ENCODE measurements at regions not wholly inside any gene's neighbourhood (a gene's known extent, or its start where the extent isn't known, plus 50 kb on each side); places are given as distances from the start of the nearest gene placed in this dataset.
"Not testable (repeated sequence)": the region's sequence is repeated elsewhere in the genome, so short reads cannot be mapped to it uniquely, and the experiment has no call there.

DNA sequence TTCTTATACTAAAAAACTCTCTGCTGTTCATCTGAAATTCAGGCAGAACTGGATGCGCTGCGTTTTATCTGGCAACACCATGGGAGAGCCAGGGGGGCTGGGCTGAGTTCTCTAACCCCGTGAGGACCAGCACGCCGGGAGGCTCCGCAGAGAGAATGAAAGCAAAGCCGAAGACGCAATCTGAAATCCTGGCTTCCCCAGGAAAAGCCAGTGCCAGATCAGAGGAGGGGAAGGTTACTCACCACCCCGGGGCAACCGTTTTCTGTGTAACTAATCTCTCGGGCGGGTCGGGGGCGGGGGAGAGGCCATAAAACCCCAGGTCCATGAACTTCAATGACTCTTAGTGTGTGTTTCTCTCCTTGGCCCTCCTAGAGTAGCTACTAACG is 99.4 kb downstream of the SHANK2 start:
- no peak for DNase-seq (ENCODE audit: low read depth in 2 of 2)

DNA sequence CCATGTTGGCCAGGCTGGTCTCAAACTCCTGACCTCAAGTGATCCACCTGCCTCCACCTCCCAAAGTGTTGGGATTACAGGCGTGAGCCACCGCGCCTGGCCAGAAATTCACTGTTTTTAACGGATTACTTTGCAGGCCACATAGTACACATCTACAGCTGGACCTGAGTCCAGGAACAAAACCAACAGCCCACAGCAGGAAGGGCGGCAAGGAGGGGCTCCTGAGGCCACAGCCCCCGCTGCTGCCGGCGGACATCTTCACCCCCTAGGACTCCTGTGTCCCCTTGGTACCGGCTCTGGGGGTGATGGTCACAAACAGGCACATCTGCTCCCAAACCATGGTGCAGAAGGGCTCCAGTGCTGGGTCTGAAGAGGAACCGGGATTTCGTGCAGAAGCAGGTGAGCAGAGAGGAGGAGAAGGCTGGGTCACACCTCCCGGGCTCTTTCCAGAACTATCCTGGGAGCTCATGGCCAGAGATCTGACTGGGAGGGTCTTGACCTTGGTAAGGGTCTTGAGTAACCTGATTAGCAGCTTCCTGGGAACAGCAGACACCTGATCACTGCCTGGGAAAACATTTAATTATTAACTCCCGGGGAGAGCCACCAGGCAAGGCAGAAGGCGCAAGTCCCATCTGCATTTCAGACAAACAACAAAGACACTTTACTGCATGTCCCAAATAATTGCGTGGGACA is 99.9 kb downstream of the SHANK2 start:
- not testable (repeated sequence) for DNase-seq (ENCODE audit: low read depth in 2 of 2)

DNA sequence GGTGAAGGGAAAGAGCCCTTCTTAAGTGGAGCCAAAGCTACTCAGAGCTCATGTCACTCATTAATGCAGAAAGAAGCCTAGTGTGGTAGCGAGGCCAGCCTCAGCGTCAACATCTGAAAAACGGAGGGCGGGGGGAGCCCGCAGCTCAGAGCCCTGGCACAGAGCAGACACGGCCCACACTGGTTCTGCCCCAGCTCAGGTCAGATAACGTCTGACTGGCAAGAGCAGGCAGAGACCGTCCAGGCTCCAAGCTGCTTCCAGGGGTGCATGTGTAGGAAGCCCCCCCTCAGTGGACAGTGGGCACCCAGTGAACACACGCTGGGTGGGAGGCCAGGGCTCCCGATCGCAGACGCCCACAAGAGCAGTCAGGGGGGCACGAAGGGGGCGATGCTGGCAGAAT is 100.8 kb downstream of the SHANK2 start:
- no peak for DNase-seq (ENCODE audit: low read depth in 2 of 2)

DNA sequence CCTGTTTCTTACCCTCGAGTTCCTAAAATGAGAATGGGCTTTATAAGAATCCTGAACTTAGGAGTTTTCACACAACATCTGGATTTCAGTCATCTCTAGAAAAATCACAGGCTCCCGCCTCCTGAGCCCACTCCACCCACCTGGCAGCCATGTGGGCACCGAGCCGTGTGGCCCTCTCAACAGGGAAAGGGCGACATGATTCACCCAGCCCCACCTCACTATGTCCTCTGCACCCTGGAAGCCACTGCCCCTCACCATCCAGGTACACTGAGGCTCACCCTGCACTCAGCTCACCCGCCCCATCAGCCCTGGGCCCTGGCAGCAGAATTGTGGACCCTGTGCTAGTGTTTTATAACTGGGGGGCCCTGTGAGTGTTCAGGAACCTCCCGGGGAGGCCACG is 101.5 kb downstream of the SHANK2 start:
- no peak for DNase-seq (ENCODE audit: low read depth in 2 of 2)

DNA sequence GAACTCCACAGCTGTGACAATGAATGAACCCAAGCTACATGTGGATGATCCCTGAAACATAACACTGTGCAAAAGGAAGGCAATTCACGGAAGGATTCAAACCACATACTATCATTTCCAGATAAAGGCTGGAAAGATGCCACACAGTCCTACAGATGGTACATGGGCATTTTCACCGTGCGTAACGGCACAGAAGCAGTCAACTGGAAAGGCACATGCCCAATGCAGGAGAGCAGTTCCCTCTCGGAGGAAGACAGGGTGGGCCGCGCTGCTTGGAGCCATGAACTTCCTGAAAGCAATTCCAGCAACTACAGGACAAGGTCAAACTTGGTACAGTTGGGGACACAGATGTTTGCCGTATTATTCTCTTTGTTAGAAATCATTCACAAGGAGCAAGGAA is 103.7 kb downstream of the SHANK2 start:
- DNase-seq (ENCODE audit: low read depth in 2 of 2), result no peak

DNA sequence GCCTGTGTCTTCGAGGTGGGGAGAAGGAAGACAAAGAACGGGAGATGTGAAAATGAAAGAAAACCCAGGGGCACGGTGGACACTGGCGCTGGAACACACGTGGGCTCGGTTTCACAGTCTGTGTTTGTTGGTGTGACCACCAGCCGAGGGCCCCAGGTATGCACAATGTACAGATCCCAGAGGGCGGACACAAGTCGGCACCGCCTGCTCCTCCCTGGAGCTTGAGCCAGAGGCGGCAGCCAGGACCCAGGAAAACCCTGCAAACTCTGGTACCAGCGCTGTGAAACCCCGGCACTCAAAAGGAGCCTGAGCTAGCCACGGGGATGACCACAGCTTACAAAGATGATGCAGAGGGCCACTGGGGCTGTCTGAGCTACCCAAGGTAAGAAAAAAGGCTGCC is 105.0 kb downstream of the SHANK2 start:
- no peak for DNase-seq (ENCODE audit: low read depth in 2 of 2)

DNA sequence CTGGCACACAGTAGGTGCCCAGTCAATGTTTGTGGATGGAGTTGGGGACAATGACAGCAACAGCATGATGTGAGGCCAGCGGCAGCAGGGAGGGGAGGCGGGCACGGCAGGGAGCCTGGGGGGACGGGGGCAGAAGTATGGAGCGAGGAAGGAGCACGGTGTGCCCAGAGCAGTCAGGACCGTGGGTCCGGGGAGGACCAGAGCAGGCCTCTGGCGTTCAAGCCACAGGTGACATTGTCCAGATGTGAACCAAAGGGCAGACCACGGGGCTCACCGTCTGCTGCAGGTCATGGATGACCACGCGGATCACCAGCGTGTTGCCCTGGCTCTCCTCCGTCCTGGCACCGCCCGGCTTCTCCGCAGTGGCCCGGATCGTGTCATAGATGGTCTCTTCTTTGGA is 105.5 kb downstream of the SHANK2 start:
- DNase-seq (ENCODE audit: low read depth in 2 of 2), result no peak

DNA sequence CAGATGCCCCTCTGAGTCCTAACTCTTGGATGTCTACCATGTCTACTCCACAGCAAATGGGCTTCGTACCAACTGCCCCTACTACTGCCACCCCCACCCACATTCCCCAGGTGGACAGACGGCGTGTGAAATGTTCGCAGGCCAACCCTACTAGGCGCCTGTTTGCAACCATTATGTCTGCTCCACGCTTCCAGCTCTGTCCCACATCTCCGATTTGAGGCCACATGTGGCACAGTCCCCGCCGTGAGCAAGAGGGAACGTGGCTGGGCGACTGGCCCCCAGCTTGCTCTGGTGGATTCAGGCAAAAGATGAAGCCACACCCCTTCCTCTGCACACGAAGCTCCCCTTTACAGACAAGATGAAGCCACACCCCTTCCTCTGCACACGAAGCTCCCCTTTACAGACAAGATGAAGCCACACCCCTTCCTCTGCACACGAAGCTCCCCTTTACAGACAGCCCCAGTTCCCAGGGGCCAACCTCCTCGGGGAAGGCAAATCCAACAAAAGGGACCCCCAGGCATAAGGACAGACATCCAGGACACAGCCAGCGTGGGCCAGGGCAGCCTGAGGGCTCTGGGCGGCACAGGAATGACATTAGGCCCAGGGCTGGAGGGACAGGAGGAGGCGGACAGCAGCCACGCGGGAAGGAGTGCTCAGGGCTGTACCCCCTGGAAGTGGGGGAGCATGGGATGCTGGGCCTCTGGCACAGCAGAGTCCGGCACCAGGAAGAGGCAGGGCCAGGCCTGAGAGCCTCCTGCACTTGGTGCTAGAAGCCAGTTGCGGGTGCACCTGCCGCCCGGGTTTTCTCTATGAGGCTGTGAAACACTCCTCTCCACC is 106.2 kb downstream of the SHANK2 start:
- DNase-seq (ENCODE audit: low read depth in 2 of 2), result no peak

DNA sequence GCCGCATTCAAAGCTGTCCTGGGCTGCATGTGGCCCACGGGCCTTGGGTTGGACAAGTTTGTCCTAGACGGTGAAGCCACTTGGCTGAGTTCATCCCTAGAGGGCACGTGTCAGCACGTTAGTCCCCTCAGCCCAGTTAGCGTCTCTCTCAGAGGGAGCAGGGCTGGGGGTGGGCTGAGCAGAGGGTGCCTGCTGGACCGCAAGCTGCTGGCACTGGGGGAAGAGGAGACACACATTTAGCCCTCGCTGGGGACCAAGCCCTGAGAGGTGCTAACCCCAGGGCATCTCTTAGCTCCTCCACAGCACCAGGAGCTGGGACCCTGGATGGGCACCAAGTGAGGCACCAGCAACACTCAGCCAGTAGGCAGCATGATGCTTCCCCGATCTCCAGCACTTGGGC is 107.0 kb downstream of the SHANK2 start:
- no peak for DNase-seq (ENCODE audit: low read depth in 2 of 2)

DNA sequence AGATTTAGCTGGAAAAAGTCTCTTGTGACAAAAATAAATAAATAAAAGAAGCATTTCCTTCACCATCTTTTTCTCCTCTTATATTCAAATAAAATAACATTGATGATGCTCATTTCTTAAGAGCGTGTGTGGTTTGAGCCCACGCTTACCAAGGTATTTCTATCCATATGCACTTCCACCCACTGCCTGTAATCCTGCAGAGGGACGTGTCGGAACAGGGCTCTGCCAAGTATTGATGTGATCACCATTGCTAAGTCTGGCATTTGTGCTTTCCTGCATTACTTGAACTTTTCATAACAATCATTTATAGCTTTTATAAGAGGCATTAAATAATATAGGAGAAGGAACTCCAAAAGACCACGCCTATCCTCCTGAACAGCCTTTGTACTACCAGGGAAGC is 107.6 kb downstream of the SHANK2 start:
- DNase-seq (ENCODE audit: low read depth in 2 of 2), result no peak

DNA sequence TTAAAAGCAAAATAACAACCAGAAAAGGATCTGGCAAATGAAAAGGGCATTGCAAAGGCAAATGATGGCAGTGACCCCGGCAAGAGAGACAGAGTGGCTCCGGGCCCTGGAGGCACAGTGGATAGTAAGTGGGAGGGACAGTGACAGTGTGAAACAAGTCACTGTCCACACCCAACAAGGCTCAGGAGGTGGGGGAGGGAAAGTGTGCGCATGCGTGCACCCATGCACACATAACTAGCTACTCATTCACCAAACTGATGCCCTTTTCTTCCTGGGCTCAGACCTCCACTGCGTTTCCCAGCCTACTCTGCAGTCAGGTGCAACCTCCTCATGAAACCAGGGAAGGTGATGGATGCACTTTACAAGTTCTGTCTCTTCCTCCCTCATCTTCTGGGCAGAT is 108.4 kb downstream of the SHANK2 start:
- DNase-seq (ENCODE audit: low read depth in 2 of 2), result no peak

DNA sequence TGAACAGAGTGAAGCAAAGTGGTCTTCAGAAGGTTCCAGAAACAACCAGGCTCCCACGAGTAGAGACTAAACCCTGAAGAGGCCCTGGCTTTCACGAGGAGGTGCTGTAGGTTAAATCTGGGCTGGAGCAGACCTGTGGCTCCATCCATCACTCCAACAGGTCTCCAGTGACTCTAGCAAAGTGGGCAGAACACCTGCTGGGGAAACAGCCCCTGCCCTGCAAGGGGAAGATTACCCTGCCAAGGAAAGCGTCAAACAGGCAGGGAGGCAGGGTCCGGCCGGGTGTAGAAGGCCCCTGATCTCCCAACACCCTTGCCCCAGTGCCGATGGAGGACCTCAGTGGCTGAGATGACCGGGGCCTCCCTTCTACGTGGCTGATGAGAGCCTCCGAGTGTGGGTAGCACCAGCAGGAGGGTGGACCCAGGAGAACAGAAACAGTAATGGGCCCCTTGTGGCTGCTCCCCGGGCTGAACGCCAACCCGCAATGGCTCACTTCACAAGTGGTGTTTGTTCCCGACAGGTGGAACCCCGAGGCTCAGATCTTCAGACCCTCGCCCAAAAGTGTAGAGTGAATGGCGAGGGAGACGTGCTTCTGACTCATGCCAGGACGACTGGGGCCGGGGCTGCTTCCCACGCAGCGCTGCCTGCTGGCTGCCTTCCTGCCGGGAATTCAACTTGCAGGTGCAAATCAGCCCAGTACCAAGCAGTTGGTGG is 112.0 kb downstream of the SHANK2 start:
- DNase-seq (ENCODE audit: low read depth in 2 of 2), result no peak

DNA sequence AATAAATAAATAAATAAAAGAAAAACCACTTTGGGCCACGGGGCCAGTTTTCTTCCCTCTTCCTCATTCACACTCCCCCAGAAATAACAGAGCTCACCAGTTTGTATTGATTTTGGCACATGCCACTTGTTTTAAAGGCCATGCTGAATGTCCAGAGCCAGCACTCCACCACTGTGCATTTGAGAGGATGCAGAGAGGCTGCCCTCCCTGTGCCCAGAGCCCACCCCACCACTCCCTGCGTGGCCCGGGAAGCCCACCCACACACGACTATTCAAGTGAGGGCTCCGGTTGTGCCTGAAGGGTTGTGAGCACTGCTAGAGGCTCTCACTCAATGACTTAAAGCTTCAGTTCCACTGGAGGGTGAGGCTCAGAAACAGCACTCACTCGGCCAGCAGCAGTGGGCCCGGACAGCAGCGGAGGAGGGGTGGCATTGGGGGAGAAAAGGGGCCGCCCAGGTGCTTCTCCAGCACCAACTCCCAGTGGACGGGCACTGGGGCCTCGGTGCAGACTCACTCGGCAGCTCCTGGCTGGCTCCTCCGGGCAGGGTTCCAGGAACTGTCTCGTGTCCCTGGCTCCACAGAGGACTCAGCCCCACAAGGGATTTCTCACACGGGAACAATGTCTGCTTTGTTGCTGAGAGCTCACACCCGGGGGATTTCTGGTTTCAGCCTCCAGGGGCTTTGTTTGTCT is 112.7 kb downstream of the SHANK2 start:
- DNase-seq (ENCODE audit: low read depth in 2 of 2), result no peak

DNA sequence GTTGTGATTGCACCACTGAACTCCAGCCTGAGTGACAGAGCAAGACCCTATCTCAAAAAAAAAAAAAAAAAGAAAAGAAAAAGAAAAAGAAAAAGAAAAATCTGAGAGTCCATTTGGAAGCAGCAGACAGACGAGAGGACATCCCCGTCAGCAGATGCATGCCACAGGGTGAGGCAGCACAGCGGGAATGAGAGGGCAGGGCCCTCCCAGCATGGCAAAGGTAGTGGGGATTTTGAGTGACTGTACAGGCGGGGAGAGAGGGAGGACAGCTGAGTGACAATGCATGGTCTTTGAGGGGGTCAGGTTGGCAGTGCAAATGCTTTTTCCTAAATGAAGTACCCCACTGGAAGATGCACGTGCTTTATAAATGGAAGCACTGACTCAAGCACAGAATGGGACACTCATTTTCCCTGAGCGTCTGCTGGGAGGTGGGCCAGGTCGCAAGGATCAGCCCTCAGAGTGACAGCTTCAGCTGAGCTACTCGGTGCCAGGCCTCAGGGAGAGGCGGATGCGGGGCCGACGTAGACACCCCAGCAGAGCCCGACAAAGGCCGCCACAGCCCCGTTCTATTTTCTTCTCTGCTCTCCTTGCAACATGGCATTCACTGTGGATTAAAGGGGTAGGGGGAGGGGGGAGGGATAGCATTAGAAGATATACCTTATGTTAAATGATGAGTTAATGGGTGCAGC is 113.5 kb downstream of the SHANK2 start:
- DNase-seq (ENCODE audit: low read depth in 2 of 2), result no peak

DNA sequence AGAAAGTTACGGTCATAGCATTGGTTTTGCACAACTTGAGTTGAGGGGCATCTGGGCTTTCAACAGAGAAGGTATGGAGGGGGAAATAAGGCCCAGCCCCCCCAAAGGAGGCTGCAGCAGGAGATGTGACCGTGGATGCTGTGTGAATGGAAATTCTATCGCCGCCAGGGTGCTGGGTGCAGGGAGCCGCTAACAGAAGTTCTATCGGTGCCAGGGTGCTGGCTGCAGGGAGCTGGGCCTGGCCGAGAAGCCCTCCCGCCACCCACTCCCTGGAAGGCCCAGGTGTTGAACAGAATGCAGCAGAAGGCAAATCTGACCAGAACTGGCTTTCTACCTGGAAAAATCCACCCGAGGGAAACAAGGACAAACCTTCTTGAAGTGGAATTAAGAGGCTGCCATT is 115.0 kb downstream of the SHANK2 start:
- no peak for DNase-seq (ENCODE audit: low read depth in 2 of 2)

DNA sequence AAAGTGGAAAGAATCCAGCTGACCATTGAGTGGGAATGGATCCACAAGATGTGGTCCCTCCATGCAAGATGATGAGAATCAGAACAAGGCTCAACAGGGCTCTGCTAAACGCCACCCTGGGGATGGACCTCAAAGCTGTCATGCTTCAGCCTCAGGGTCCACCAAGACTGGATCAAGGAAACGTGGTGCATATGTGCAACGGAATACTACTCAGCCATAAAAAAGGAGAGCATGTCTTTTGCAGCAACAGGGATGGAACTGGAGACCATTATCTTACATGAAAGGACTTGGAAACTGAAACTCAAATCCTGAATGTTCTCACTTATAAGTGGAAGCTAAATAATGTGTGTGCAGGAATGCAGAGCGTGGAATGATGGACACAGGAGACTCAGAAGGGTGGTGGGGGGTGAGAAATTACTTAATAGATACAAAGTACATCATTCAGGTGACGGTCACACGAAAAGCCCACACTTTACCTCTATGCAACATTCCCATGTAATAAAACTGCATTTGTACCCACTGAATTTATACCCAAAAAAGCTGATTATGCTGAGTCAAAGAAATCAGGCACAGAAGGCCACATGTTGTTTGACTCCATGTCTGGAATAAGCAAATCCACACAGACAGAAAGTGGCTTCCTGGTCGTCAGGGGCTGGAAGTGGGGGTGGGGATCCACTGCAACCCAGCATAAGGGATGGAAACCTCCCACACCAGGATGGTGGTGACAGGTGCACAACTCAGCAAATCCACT is 116.1 kb downstream of the SHANK2 start:
- DNase-seq (ENCODE audit: low read depth in 2 of 2), result no peak

DNA sequence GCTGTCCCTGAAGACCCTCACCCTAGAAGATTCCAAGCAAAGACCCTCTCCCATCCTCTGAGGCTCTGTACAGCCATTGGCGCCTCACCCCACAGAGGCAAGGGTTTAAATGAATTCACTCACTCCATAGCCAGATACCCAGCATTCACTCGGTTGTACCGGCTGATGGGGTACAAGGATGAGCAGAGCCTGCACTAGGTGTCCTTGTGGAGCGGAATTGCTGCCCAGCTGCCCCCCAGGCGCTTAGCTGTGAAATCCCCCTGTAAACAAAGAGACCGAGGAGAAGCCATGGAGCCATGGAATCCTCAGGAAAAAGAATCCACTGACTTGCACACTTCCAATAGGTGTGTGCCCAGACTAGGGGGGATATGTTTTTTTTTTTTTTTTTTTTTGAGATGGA is 117.3 kb downstream of the SHANK2 start:
- DNase-seq (ENCODE audit: low read depth in 2 of 2), result no peak

DNA sequence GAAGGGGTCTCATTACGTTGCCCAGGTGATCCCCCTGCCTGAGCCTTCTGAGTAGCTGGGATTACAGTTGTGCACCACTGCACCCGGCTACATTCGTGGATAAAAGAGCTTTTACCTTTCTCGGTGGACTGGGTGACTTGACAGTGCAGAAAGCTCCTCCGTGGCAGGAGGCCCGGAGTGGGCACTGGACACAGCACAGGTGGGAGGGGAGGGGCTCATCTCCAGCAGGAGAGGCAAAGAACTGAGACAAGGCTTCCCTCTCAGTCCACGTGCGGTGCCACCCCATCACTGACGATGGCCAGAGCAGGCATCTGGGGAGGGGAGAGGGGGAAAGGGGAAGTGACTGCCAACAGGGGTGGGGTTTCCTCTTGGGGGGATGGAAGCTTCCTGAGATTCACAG is 118.4 kb downstream of the SHANK2 start:
- DNase-seq (ENCODE audit: low read depth in 2 of 2), result no peak

DNA sequence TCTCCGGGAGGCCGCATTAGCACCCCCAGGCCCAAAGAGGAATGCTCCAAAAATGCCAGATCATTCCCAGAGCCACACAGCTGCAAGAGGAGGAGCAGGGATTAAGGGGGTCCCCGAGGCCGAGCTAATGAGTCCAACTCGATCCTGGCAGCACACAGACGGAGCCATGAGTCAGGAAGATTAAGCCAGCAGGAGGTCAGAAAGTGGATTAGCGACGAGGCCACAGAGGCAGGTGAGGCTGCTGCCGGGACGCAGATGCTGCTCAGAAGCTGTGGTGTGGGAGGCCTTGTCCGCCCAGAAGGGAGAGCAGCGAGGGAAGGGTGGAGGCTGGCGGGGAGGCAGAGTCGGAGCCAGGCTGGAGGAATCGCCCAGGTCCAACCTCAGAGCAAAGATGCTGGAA is 120.5 kb downstream of the SHANK2 start:
- DNase-seq (ENCODE audit: low read depth in 2 of 2), result no peak

DNA sequence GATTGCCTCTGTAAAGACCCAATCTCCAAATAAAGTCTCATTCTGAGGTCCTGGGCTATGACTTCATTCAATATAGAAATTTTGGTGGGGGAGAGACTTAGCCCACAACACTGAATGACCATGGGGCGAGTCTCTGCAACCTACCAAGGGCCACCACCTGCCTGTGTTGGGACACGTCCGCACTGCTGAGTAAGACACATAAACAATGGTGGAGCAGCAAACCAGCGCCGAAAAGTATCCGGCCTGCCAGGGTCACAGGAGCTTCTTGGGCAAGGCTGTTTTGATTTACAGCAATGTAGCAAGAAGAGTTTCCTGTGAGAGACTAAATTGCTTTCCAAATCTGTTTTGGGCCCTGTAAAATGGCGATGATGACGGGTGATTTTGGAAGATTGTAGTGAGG is 122.3 kb downstream of the SHANK2 start:
- DNase-seq (ENCODE audit: low read depth in 2 of 2), result no peak

DNA sequence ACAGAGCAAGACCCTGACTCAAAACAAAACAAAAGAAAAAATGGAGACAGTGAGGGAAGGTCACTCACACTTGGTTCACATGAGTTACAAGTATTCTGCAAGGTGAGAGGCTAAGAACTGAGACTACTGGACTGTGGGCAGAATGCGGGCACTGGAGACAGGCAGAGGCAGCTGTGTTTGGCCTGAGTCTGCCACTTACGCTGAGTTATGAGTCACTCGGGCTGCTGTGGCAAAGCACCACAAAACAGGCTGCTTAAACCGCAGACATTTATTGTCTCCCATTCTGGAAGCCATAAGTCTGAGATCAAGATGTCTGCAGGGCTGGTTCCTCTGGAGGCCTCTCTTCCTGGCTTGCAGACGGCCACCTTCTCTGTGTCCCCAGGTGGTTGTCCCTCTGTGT is 122.8 kb downstream of the SHANK2 start:
- DNase-seq (ENCODE audit: low read depth in 2 of 2), result no peak

All from activated CD8-positive, alpha-beta memory T cell treated with anti-CD3 and anti-CD28 coated beads for 4 hours (primary cell).